ENCODE measurements at regions not wholly inside any gene's neighbourhood (a gene's known extent, or its start where the extent isn't known, plus 50 kb on each side); places are given as distances from the start of the nearest gene placed in this dataset.

DNA sequence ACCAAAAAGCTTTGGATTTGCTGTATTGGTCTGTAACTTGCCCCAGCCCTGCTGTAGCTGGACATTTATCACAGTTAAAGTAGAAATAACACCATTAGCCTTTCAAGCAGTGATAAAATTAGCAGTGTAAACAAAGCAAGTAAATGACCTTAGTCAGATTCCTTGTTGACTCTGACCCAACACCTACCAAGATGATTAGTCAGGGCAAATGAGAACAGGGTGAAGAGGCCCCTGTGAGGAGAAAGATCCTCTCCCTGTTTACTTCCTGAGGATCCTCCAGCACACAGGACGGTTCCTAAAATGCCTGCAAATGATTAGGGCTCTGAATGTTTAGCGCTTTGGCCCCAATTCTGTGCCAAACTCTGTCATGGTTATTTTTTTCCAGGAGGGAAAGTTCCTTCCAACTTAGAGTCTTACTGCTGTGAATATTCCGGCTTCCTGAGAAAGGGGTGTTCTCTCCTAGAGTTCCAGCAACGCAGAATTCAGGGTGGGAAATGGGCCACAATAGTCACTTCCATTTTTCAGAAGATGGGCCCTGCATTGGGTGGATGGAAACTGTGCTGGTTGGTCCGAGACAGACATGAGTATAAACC, 259.0 kb upstream of the MYOCD start:
- TF ChIP-seq, protein P1, sequence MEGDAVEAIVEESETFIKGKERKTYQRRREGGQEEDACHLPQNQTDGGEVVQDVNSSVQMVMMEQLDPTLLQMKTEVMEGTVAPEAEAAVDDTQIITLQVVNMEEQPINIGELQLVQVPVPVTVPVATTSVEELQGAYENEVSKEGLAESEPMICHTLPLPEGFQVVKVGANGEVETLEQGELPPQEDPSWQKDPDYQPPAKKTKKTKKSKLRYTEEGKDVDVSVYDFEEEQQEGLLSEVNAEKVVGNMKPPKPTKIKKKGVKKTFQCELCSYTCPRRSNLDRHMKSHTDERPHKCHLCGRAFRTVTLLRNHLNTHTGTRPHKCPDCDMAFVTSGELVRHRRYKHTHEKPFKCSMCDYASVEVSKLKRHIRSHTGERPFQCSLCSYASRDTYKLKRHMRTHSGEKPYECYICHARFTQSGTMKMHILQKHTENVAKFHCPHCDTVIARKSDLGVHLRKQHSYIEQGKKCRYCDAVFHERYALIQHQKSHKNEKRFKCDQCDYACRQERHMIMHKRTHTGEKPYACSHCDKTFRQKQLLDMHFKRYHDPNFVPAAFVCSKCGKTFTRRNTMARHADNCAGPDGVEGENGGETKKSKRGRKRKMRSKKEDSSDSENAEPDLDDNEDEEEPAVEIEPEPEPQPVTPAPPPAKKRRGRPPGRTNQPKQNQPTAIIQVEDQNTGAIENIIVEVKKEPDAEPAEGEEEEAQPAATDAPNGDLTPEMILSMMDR (IDR thresholded peaks at IDR 0.05), result no peak
- TF ChIP-seq EZH2 (IDR thresholded peaks at IDR 0.05) (no peak), EZH2phosphoT487 (IDR thresholded peaks at IDR 0.05) (no peak)

All from neural progenitor cell (in vitro differentiated cells).